Sigmoid colon (tissue), 4 donors: ENCODE measurements at regions not wholly inside any gene's neighbourhood (a gene's known extent, or its start where the extent isn't known, plus 50 kb on each side); places are given as distances from the start of the nearest gene placed in this dataset.

Experiments used
- EP300 ChIP-seq, 4 donors: sonication (generic); formaldehyde crosslinking; IDR thresholded peaks; one replicate each; pipeline ENCODE4 v1.6.1; 2017; ENCODE audit warnings: antibody characterized with exemption in 4 of 4
- POLR2A ChIP-seq, 2 donors: fragments of 450-650 bp; IDR thresholded peaks; one replicate each; pipeline ENCODE4 v1.6.1; 2016; ENCODE audit warnings: antibody characterized with exemption in 2 of 2, mild to moderate bottlenecking in 2 of 2, moderate library complexity in 2 of 2
- TF ChIP-seq, protein P1 (sequence below), 4 experiments: fragments of 450-650 bp in 3 of 4; fragments of 200-600 bp in 1 of 4; IDR thresholded peaks; one replicate each; pipeline ENCODE4 v1.5.1; 2016 to 2019; ENCODE audit warnings: antibody characterized with exemption in 4 of 4, mild to moderate bottlenecking in 3 of 4, moderate library complexity in 2 of 4

DNA sequence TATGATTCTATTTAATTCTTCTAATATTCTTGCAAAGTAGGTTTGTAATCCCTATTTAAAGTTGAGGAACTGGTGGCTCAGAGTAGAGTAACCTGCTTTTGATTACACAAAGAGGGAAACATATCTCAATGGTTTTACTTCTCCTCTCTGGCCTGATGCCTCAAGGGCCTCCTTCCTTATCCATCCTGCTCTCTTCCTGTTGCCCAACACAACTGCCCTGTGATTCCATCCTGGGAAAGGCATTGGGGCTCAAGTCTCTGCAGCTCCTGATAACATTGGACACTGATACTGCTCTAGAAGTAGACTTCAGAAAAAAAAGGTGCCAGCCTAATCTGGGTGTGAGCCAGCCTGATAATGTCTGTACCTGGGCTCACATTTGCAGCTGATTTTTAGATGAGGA is 75.8 kb downstream of the RDH14 start:
- TF ChIP-seq EP300 (IDR thresholded peaks at IDR 0.05) (no peak), POLR2A (IDR thresholded peaks at IDR 0.05) (no peak)
- TF ChIP-seq, protein P1, sequence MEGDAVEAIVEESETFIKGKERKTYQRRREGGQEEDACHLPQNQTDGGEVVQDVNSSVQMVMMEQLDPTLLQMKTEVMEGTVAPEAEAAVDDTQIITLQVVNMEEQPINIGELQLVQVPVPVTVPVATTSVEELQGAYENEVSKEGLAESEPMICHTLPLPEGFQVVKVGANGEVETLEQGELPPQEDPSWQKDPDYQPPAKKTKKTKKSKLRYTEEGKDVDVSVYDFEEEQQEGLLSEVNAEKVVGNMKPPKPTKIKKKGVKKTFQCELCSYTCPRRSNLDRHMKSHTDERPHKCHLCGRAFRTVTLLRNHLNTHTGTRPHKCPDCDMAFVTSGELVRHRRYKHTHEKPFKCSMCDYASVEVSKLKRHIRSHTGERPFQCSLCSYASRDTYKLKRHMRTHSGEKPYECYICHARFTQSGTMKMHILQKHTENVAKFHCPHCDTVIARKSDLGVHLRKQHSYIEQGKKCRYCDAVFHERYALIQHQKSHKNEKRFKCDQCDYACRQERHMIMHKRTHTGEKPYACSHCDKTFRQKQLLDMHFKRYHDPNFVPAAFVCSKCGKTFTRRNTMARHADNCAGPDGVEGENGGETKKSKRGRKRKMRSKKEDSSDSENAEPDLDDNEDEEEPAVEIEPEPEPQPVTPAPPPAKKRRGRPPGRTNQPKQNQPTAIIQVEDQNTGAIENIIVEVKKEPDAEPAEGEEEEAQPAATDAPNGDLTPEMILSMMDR (IDR thresholded peaks at IDR 0.05) = no peak
